ENCODE measurements at regions not wholly inside any gene's neighbourhood (a gene's known extent, or its start where the extent isn't known, plus 50 kb on each side); places are given as distances from the start of the nearest gene placed in this dataset.

GRCh38 chr3:30292192-30292893 is 314.1 kb upstream of the TGFBR2 start:
- 48% methylated on average over 5 of the region's 5 CpGs for WGBS (ENCODE audit: insufficient coverage, low coverage, low lambda C conversion rate, missing lambda C conversion rate)
- DNase-seq = no peak
- ATAC-seq = peak in 3 of 4 donors; percentile 24 to 58 (median 48)
- TF ChIP-seq POLR2A (IDR thresholded peaks at IDR 0.05) = no peak
- no peak for TF ChIP-seq CTCF (IDR thresholded peaks at IDR 0.05)
- Histone ChIP-seq H3K27ac (no peak overlapping the region), H3K4me3 (no peak overlapping the region), H3K9me3 (no peaks in the 10 kb centered on the region), H3K27me3 (no peaks in the 10 kb centered on the region), H3K36me3 (no peaks in the 10 kb centered on the region), H3K4me1 (peaks cover 0 to 12% (median 4%) of the 10 kb centered on the region in 4 donors)
- intact Hi-C loops (cut with DNase I) = no loop called here

GRCh38 chr3:30293621-30294240 is 312.7 kb upstream of the TGFBR2 start:
- H3K4me3 ChIP-seq = no peak overlapping the region
- H3K27ac ChIP-seq = no peak overlapping the region
- no peaks in the 10 kb centered on the region for H3K27me3 ChIP-seq
- no peaks in the 10 kb centered on the region for H3K36me3 ChIP-seq
- ATAC-seq (no peak), DNase-seq (no peak)
- peaks cover 0 to 11% (median 4%) of the 10 kb centered on the region in 4 donors for H3K4me1 ChIP-seq
- intact Hi-C loops (cut with DNase I) = no loop called here
- no peaks in the 10 kb centered on the region for H3K9me3 ChIP-seq
- 83% methylated on average over 6 of the region's 6 CpGs for WGBS (ENCODE audit: insufficient coverage, low coverage, low lambda C conversion rate, missing lambda C conversion rate)
- no peak for TF ChIP-seq CTCF (IDR thresholded peaks at IDR 0.05)
- TF ChIP-seq POLR2A (IDR thresholded peaks at IDR 0.05) = no peak

- TF ChIP-seq CTCF (IDR thresholded peaks at IDR 0.05) (no peak), POLR2A (IDR thresholded peaks at IDR 0.05) (no peak)
- intact Hi-C loops (cut with DNase I) = no loop called here
- WGBS (ENCODE audit: insufficient coverage, low coverage, low lambda C conversion rate, missing lambda C conversion rate) = 73% methylated on average over 4 of the region's 4 CpGs
- H3K27ac ChIP-seq = no peak overlapping the region
- no peaks in the 10 kb centered on the region for H3K9me3 ChIP-seq
- H3K27me3 ChIP-seq = no peaks in the 10 kb centered on the region
- no peak overlapping the region for H3K4me3 ChIP-seq
- H3K4me1 ChIP-seq = peaks cover 0 to 6% (median 2%) of the 10 kb centered on the region in 4 donors
- no peak for ATAC-seq
- no peak for DNase-seq
- H3K36me3 ChIP-seq = no peaks in the 10 kb centered on the region
Observed at GRCh38 chr3:30294241-30294667, 312.1 kb upstream of the TGFBR2 start.

GRCh38 chr3:30297112-30297511 is 309.3 kb upstream of the TGFBR2 start:
- no peaks in the 10 kb centered on the region for H3K4me1 ChIP-seq
- ATAC-seq (no peak), DNase-seq (no peak)
- no peak overlapping the region for H3K27ac ChIP-seq
- no peak overlapping the region for H3K4me3 ChIP-seq
- WGBS (ENCODE audit: insufficient coverage, low coverage, low lambda C conversion rate, missing lambda C conversion rate) = 45% methylated on average over 1 of the region's 1 CpG
- H3K36me3 ChIP-seq = no peaks in the 10 kb centered on the region
- intact Hi-C loops (cut with DNase I) = no loop called here
- H3K9me3 ChIP-seq = no peaks in the 10 kb centered on the region
- no peak for TF ChIP-seq POLR2A (IDR thresholded peaks at IDR 0.05)
- TF ChIP-seq CTCF (IDR thresholded peaks at IDR 0.05) = no peak
- no peaks in the 10 kb centered on the region for H3K27me3 ChIP-seq
